ENCODE measurements at regions not wholly inside any gene's neighbourhood (a gene's known extent, or its start where the extent isn't known, plus 50 kb on each side); places are given as distances from the start of the nearest gene placed in this dataset.

GRCh38 chr2:113807721-113808120, 51.3 kb upstream of the SLC35F5 start:
- TF ChIP-seq CTCF (IDR thresholded peaks at IDR 0.05) (no peak), POLR2A (IDR thresholded peaks at IDR 0.05) (no peak)
